MCF 10A (cell line): ENCODE measurements at regions not wholly inside any gene's neighbourhood (a gene's known extent, or its start where the extent isn't known, plus 50 kb on each side); places are given as distances from the start of the nearest gene placed in this dataset.

ENCODE experiments used
- BruUV-seq: library from RNA; stranded (reverse); fragments of 400-500 nt; replicated peaks from 2 replicates; lab custom pipeline; 2021; lab: Mats Ljungman, UMichigan
- CTCF ChIA-PET: fragments of 300-600 bp; sonication (Branson Sonifier 250); formaldehyde crosslinking; extraction: SDS; loops from one replicate; lab custom pipeline; 2021; ENCODE audit warnings: antibody characterized with exemption, inconsistent platforms; lab: Yijun Ruan, JAX
- POLR2A ChIA-PET: fragments of 300-600, 350-650 bp; sonication (Branson Sonifier 250); formaldehyde crosslinking; extraction: SDS; loops from one replicate; lab custom pipeline; 2020; ENCODE audit warnings: antibody characterized with exemption, inconsistent platforms; lab: Yijun Ruan, JAX
- DNase-seq: peaks from one replicate; pipeline ENCODE4 v3.0.0-alpha.2; 2018; ENCODE audit not compliant: unreplicated experiment
- H3K27ac Mint-ChIP-seq: one replicate; pipeline ENCODE4 v1.8.0; 2022; ENCODE audit warnings: mild to moderate bottlenecking, low read depth, mixed read lengths; ENCODE audit not compliant: unreplicated experiment
- H3K27me3 Mint-ChIP-seq: one replicate; pipeline ENCODE4 v1.8.0; 2022; ENCODE audit warnings: mixed read lengths; ENCODE audit not compliant: insufficient read depth, unreplicated experiment
- H3K36me3 Mint-ChIP-seq: one replicate; pipeline ENCODE4 v1.8.0; 2022; ENCODE audit warnings: mild to moderate bottlenecking, moderate library complexity, mixed read lengths; ENCODE audit not compliant: insufficient read depth, unreplicated experiment
- H3K4me1 Mint-ChIP-seq: one replicate; pipeline ENCODE4 v1.8.0; 2022; ENCODE audit warnings: mixed read lengths; ENCODE audit not compliant: insufficient read depth, unreplicated experiment
- H3K4me3 Mint-ChIP-seq: one replicate; pipeline ENCODE4 v1.8.0; 2022; ENCODE audit warnings: mild to moderate bottlenecking, moderate library complexity, mixed read lengths; ENCODE audit not compliant: unreplicated experiment
- H3K9me3 Mint-ChIP-seq: one replicate; pipeline ENCODE4 v1.8.0; 2022; ENCODE audit warnings: mixed read lengths; ENCODE audit not compliant: unreplicated experiment
- CTCF ChIP-seq: fragments of 200-600 bp; IDR thresholded peaks from one replicate; pipeline ENCODE4 v1.8.0; 2022; ENCODE audit warnings: antibody characterized with exemption, mild to moderate bottlenecking; ENCODE audit not compliant: unreplicated experiment
- intact Hi-C: fragments of 100-400 bp; cut with micrococcal nuclease; formaldehyde crosslinking; loops from 2 replicates; pipeline ENCODE4 v1.14.1; 2022

- H3K36me3 Mint-ChIP-seq = no peaks in the 10 kb centered on the region
- no peak for DNase-seq
- H3K27me3 Mint-ChIP-seq = no peaks in the 10 kb centered on the region
- ChIA-PET POLR2A (interaction anchor here (1.2 kb wide), 1 partner anchor 142 kb away, joined by 3 read pairs; no protein-coding TSS in a partner anchor), CTCF (interaction anchor here (0.7 to 1.0 kb wide), 2 partner anchors 37 to 43 kb away, joined by 3 to 5 read pairs; no protein-coding TSS in a partner anchor)
- H3K27ac Mint-ChIP-seq = no peak overlapping the region
- H3K4me3 Mint-ChIP-seq = no peak overlapping the region
- TF ChIP-seq CTCF = no peak
- no peaks in the 10 kb centered on the region for H3K4me1 Mint-ChIP-seq
- BruUV-seq = no TSS peak
- peaks cover 6% of the 10 kb centered on the region for H3K9me3 Mint-ChIP-seq
- intact Hi-C loops = no loop called here
Measured at GRCh38 chr1:197825541-197825940, 50.3 kb upstream of the DENND1B start.
